HL-60 (cell line): ENCODE measurements at regions not wholly inside any gene's neighbourhood (a gene's known extent, or its start where the extent isn't known, plus 50 kb on each side); places are given as distances from the start of the nearest gene placed in this dataset.

Source experiments
- GABPA ChIP-seq: IDR thresholded peaks from 2 replicates; pipeline ENCODE4 v1.6.1; 2012; ENCODE audit warnings: low read depth
- TF ChIP-seq, protein P1 (sequence below): IDR thresholded peaks from one replicate; pipeline ENCODE4 v1.5.1; 2011; ENCODE audit warnings: low read length, control low read depth, inconsistent platforms; ENCODE audit not compliant: insufficient read depth

DNA sequence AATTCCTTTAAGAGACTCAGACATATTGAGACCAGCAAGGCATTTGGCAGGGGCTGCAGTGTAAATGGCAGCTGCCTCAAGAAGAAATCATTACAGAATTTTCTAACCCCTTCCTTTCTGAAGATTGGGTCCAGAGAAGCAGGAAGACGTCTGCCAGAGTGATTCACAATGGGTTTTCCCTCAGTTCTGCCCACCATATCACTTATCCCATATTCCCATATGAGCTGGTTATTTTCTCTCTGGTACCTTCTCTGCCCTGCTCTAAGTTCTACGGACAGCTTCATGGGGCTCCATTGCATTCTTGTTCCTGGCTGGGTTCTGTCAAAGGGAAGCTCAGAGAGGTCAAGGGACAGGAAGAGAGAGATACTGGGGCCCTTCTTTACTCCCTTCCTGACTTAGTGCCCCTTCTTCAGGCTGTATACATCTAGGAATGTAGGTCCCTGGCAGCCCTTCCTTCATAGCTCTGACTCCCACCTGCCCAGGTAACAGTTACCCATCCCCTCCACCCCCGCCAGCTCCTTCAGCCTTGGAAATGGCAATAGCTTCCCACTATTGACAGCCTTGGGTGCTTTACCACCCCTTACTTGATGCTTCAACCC is 420.6 kb upstream of the DAB1 start:
- TF ChIP-seq, protein P1, sequence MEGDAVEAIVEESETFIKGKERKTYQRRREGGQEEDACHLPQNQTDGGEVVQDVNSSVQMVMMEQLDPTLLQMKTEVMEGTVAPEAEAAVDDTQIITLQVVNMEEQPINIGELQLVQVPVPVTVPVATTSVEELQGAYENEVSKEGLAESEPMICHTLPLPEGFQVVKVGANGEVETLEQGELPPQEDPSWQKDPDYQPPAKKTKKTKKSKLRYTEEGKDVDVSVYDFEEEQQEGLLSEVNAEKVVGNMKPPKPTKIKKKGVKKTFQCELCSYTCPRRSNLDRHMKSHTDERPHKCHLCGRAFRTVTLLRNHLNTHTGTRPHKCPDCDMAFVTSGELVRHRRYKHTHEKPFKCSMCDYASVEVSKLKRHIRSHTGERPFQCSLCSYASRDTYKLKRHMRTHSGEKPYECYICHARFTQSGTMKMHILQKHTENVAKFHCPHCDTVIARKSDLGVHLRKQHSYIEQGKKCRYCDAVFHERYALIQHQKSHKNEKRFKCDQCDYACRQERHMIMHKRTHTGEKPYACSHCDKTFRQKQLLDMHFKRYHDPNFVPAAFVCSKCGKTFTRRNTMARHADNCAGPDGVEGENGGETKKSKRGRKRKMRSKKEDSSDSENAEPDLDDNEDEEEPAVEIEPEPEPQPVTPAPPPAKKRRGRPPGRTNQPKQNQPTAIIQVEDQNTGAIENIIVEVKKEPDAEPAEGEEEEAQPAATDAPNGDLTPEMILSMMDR: no peak
- no peak for TF ChIP-seq GABPA
